Fibroblast of peridontal ligament (primary cell): ENCODE measurements at regions not wholly inside any gene's neighbourhood (a gene's known extent, or its start where the extent isn't known, plus 50 kb on each side); places are given as distances from the start of the nearest gene placed in this dataset.

ENCODE experiments used
- DNase-seq: peaks from one replicate; pipeline ENCODE4 v3.0.0-alpha.2; 2010; ENCODE audit errors: extremely low read depth

DNA sequence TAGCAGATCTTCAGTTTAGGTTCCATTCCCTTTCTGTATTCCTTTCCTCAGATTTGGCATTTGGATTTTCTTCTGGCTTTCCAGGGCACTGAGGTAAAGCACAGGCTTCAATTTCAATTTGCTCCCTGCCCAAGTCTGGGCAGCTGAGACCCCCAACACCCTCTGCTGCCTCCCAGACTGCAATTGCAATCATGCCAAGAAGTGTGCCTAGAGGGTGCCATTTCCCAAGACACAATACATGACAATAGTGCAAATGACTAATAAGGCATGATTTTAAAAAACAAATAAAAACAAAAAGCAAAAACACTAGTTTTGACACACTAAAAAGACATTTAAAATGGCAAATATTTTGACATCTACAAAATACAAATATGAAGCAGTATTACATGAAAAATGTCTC is 364.8 kb downstream of the EPM2A start:
- no peak for DNase-seq

DNA sequence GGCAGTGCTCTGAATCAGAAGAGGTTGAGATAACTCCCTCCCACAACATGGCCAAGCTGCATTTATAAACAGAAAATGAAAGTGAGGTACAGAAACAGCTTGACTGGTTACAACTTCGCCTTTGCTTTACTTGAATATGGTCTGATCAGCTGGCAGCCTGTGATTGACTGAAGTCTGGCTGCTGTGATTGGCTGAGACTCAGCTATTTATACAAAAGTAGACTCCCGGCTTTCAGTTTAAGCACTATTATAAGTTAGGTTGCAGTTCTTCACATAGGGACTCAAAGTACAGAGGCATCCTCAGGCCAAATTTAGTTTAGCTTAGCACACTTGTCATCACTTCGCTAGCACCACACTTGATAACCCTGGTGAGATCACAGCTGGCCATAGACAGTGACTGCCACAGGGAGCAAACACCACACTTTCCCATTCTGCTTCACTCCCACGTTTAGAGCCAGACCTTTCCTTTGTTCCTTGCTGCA is 362.6 kb downstream of the EPM2A start:
- DNase-seq = peak; percentile 66

DNA sequence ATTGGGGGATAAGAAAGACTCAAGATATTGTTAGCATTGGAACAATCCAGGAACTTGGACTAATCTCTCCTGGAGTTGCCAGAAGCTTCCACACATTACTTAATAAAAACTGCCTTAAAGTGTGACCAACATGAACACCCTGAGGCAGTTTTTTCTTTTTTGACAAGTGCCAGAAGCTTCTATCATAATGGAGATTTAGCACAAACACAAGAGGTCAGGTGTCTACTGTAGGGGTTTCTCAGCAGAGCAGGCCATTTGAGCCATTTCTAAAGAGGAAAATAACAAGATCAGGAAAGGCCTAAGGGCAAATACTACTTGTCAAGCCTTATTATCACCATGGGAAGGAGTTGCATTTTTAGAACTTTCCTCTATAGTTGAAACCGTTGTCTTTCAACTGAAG is 361.5 kb downstream of the EPM2A start:
- no peak for DNase-seq

DNA sequence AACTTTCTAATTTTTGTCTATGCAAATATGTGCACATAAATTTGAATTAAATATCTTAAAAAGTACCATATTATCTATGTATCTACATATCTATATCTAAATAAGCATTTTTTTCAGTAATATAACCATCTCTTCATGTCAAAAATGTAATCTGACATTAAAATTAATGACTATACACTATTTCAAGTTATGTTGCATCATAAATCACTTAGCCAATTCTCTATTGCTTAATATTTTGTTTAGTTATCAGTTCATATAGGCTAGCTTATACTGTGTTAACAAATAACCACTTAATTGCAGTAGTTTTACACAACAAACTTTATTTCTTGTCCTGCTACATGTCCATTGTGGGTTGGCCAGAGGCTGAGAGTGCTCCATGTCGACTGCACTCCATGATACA is 360.8 kb downstream of the EPM2A start:
- DNase-seq = no peak

DNA sequence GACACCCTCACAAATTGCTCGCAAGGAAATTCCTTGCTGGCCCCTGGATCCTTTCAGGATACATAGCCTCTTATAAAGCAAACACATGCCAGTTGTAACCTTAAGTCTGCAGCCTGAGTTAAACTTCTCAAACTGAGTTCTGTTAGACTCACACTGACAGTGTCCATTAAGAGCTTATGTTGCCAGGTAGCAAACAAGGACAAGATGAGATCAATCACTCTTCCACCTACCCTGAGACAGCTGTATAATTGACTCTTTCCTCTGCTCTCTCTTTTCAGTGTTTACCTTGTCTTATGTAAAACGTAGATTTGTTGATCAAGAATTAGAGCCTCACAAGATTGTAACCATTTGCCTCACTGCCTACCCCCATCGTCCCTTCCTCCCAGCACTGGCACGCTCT is 359.8 kb downstream of the EPM2A start:
- DNase-seq = no peak

DNA sequence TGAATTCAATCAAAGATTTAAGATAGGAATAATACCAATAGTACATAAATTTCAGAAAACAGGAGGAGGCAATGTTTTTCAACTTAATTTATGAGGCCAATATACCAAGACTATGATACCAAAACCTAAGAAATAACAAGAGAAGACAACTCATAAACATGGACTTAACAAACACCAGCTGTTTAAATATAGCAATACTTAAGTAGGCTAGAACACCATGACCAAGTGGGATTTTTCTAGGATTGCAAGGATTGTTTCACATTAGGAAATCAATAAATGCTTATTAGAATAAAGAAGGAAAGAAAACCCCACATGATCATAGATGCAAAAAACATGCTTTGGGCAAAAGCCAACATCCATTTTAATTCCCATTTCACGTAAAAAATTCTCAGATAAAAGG is 355.1 kb downstream of the EPM2A start:
- peak; percentile 5 for DNase-seq

DNA sequence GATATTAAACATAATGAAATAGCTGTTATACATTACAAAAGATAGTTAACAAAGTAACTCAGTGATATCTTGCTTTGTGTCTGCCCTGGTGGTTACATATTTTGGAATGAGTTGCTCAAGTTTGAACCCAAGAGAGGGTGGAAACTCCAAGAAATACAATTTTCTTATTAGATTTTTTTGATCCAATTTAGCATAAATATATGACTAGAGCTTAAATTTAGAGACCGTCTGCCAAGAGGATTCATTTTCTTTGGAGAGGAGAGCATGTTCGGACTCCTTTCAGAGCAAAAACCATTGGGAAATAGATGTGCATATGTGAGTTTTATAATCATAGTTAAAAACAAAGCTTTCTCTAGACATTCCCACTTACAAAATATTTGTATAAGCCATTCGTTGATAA is 353.4 kb downstream of the EPM2A start:
- DNase-seq = no peak

DNA sequence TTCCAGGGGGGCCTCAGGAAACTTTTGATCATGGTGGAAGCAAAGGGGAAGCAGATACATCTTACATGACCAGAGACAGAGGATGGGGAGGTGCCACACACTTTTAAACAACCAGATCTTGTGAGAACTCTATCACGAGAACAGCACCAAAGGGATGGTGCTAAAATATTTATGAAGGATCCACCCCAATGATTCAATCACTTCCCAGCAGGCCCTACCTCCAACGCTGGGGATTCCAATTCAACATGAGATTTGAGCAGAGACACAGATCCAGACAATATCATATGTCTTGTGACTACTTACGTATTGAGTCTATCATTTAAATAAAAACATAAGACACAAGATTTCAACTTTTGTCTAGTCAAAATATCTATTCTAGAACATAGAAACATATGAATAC is 351.9 kb downstream of the EPM2A start:
- DNase-seq = no peak

DNA sequence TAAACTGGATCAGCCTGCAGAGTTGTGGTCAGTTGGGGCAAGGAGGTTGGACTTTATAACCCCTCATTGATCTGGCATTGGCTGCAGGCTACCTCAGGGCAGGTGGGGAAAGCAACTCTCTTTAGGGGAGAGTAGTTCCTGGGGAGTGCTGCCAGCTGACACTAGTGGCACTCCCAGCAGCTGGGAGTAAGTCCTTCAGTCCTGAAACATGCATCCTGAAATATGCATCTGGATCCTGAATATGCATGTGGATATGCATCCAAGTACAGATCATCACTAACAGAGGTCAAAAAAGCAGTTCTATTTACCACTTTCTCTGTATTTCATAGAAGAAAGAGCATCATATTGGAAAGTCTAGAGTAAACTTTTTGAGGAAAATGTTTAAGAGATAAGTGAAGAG is 350.8 kb downstream of the EPM2A start:
- DNase-seq = no peak

DNA sequence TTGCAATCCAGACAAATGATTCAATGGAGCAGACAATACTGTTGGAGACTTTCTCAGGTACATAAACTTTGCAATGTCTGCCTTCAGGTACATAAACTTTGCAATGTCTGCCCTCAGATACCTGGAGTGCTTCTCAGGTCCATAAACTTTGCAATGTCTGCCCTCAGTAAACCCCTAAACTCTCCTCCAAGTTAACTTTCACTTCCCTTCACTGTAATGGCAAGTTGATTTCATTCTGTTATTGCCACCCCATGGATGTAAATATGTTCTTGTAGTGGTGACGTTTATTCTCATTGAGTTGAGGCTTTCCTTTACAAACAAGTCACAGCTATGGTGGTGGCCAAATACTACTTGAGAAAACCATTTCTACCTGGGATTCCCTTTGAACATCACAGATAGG is 338.8 kb downstream of the EPM2A start:
- DNase-seq = no peak

DNA sequence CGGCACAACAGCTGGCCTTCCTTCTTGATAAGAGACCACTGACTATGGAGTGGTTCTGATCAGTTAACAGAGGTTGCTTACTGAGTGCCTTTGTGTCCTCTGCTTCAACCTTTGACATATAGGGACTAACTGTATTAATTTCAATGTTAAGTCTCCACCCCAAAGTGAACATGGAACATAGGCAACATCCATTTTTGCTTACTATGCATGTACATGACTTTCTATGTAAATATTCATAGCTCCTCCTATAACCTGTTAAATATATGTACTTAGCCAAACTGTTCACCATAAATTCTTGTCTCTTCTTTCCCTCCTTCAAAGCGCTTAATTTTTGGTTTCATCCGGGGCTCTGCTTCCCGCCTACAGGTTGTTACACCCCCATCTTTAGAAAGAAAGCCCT is 334.8 kb downstream of the EPM2A start:
- no peak for DNase-seq

DNA sequence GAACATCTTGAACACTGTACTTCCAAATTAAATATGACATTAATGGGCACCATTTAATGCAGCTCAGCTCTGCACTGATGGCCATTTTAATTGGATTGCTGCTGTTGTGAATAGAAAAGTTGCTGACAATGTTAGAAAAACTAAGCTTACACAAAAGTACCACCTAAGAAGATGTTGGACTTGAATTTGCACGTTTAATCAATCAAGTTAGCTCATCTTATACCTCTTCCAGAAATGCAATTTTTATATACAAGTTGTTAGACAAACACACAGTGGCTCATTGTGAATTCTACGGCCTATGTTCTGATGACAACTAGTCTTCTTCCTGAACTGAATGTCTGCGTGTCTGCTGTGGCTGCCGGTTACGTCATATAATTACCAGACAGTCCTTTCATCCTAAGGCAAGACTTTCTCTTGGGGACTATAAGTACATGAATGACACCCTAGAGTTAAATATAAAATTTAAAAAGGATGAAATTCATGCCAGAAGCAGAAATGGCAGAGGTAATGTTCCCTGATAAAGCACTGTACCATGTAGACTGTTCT is 330.2 kb downstream of the EPM2A start:
- no peak for DNase-seq

DNA sequence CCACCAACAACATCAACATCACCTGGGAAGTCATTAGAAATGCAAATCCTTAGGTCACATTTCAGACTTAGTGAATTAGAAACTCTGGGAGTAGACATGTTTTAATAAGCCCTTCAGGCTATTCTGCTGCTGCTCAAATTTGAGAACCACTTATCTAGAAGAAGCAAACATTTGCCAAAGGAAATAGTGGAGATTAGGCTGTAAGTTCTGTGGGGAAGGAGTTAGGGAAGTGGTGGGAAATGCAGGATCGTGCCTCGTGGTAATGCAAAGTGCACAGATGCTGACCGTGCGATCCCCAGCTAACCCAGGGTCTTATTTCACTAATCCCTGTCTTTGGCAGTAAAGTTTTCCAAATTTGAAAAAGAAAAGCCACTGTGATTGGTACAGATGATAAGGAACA is 328.5 kb downstream of the EPM2A start:
- DNase-seq = no peak

DNA sequence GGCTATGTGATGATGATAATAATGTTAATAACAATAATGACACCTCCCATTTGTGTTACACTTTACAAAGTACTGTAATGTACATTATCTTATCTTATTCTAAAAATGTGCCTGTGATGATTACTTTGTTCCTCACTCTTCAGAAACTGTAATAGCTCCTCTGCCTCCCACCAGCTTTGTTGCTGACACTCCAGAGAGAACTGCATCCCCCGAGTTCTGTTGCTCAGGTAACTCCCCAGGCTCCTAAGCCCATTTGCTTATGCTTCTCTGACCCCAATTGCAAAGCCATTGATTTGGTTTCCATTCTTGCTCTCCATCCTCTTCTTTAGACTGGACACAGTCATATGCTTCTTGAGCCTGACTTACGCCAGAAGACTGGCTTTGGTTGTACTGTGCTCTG is 319.7 kb downstream of the EPM2A start:
- no peak for DNase-seq

DNA sequence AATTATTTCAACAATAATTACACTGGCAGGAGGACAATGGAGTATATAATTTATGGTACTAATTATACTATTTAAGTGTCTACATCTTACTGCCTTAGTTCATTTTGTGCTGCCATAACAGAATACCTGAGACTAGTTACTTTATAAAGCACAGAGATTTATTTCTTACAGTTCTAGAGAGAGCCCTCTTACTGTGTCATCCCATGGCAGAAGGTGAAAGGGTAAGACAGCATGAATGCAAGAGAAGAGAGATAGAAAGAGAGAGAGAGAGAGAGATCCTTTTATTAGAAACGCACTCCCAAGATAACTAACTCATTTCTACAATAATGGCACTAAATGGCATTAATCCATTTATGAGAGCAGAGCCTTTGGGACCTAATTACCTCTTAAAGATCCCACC is 314.7 kb downstream of the EPM2A start:
- DNase-seq = no peak

DNA sequence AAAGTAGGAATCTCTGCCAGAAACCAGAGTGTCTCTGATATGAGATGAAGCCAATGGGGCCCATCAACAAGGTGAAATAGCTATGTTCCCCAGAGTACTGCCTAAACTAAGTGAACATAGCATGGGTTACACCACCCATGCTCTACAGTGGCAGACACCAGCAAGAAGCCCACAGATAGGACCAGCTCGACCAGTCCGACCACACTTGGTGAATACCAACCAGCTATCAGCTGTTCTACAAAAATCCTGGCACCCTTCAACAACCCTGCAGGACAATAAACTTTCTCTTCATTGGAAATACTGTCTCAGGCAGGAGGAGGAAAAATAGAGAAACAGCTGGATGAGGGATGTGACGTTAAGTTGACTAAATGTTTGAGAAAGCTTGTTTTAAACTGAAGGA is 311.4 kb downstream of the EPM2A start:
- DNase-seq = no peak

DNA sequence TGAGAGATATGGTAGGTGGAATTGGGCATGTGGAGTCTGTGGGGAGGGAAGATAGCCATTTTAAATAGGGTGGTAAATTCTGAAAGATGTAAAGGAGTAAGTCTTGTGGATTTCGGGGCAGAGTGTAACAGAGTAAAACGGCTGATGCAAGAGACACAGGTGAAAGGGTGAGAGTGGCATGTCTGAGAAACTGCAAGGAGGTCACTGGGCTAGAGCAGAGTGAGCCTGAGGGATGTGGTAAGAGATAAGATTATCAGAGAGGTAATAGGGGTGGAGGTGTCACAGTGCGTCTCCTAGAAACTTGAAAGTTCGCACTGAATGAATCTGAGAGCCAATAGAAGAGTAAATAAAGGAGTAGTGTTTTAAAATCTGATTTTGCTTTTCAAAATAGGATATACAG is 308.1 kb downstream of the EPM2A start:
- DNase-seq = no peak

DNA sequence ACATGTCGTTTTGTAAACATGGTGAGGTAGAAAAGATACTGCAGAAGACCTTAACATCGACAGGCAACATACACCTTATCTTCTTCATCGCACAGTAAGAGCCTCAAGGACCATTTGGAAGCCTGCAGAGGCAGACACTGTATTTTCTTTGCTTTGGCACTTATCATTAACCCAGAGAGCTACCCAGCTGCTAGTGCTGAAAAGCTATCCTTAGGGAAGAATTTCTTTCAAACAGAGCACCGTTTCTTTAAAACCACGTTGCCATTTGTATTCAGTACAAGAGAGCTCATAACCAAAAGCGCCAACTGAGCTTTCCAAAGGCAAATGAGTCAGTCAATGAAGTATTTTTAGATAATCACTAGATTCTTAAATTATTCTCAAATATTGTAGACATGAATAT is 306.6 kb downstream of the EPM2A start:
- DNase-seq = no peak

DNA sequence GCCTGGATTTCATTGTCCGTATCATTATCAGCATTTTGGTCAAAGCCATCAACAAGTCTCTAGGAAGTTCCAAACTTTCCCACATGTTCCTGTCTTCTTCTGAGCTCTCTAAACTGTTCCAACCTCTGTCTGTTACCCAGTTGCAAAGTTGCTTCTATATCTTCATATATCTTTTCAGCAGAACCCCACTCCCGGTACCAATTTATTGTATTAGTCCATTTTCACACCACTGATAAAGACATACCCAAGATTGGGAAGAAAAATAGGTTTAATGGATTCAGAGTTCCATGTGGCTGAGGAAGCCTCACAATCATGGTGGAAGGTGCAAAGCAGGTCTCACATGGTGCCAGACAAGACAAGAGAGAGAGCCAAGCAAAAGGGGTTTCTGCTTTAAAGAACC is 293.2 kb downstream of the EPM2A start:
- DNase-seq = no peak

DNA sequence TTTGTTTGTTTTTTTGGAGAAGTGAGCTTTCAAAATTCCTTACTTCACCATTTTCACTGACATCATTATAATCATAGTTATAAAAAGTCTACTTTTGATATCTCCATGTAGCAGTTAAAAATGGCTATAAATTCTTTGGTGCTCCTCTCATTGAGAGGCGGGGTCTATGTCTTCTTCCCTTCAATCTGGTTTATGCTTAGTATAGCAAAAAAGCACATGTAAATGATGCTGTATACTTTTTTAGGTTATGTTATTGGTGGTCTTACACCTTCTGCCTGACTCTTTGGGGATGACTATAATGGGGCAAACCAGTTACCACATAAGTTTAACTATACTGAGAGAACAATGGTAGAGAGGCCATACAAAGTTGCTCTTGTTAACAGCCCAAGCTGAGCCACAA is 289.6 kb downstream of the EPM2A start:
- DNase-seq = no peak

DNA sequence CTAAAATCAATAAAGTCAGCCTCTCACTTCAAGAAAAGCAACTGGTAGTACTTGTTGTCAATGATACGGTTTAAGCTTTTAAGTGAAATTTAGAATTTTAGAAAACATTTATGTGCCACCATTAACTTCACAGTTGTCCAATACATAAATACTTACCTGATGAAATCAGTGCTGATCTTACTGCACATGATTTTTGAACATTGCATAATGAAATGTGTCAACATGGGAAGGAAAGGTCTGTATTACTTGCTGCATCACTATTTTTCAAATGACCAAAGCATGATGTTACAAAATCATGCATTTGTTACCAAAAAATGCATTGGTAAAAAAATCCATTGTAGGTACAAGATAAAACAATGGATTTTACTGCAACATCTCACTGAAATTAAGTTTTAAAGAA is 284.3 kb downstream of the EPM2A start:
- no peak for DNase-seq

DNA sequence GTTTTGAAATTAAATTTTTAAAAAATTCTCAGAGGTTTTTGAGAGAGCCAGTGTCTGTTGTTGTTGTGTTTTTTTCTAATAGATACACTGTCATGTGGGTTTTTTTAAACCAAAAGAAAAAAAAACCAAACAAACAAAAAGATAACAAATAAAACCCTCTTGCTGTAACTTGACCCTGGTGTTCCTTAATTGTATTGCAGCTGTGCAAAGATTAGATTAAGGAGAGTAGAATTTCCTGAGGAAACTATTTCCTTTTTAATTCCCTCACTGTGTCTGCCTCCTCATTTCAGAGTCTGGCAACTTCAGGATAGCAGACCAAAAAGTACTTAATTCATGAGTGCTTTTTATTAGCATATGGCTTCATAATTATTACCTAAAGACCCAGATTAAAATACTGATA is 281.9 kb downstream of the EPM2A start:
- no peak for DNase-seq

DNA sequence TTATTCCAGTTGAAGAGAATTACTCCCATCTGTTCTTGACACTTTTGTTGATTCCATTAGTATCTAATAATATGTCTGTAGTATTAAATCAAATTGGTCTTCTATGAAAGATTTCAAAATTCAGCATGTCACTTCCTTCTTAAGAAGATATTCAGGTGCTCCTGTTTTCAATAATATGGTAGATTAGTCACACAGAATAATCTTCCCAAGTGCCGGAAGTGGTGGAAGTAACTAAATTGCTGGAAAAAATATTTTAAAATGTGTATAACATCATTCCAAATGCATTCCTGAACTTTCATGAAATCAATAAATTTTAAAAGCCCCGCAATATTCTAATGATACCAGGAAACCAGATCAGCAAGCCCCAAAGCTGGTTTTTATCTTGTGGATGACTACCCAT is 281.3 kb downstream of the EPM2A start:
- no peak for DNase-seq

DNA sequence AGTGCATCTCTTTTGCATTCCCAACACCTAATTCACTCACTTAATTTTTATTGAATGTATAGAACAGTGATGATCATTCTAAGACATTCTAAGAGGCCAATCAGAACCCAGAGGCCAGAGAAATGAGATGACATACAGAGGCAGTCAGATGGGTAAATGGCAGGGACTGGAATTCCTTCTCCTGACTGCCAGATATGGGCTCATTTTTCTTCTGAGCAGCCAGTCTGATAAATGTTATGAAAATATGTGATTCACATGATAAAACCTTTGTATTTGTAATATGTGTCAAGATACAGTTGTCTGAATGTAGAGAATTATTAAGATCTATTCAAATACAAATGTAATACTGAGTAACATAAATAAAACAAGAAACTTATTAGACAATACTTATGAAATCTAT is 277.8 kb downstream of the EPM2A start:
- no peak for DNase-seq

DNA sequence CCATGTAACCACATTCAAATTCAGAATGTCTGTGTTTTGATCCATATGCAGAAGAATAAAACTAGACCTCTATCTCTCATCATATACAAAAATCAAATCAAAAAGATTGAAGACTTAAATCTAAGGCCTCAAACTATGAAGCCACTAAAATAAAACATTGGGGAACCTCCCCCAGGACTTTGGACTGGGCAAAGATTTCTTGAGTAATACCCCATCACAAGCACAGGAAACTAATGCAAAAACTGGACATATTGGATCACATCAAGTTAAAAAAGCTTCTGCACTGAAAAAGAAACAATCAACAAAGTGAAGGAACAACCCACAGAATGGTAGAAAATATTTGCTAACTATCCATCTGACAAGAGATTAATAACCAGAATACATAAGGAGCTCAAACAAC is 266.8 kb downstream of the EPM2A start:
- DNase-seq = no peak
